ENCODE measurements at regions not wholly inside any gene's neighbourhood (a gene's known extent, or its start where the extent isn't known, plus 50 kb on each side); places are given as distances from the start of the nearest gene placed in this dataset.

DNA sequence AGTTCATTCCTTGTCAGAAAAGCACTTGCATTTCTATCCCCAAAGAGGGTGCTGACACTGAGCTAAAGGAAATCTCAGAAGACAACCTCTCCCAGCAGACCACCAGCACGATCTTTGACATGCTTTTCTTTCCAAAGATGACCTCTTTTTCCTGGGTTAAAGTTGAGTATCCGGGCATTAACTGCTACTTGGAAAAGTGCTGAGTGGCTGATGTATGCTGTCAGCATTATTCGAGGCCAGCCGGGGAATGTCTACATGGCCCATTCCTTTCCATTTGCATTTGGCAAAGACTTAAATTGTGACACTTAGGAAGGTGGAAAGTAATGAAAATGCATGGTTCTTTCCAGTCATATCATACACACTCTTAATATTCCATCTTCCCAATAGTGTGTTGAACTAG, 90.6 kb upstream of the SKAP2 start:
- TF ChIP-seq CTCF (tag by site-specific recombination; IDR thresholded peaks at IDR 0.05) (no peak), ZNF560 (tag by site-specific recombination; IDR thresholded peaks at IDR 0.05; ENCODE audit: borderline replicate concordance) (no peak), HOXC10 (CRISPR knock-in tag; IDR thresholded peaks at IDR 0.05) (no peak), ZNF266 (tag by site-specific recombination; IDR thresholded peaks at IDR 0.05; ENCODE audit: low read depth) (no peak)

Data from HEK293 (cell line).